GM12891 (cell line): ENCODE measurements at regions not wholly inside any gene's neighbourhood (a gene's known extent, or its start where the extent isn't known, plus 50 kb on each side); places are given as distances from the start of the nearest gene placed in this dataset.

Source experiments
- DNase-seq: peaks from one replicate; pipeline ENCODE4 v3.0.0; 2011; ENCODE audit warnings: low spot score; ENCODE audit not compliant: insufficient read length
- FAIRE-seq: peaks from 2 replicates; lab custom pipeline; 2011; peaks lifted over from hg19 to GRCh38; lab: Jason Lieb, UNC
- PAX5 ChIP-seq: IDR thresholded peaks from 2 replicates; pipeline ENCODE4 v1.6.1; 2011; ENCODE audit warnings: low read length, moderate library complexity, mild to moderate bottlenecking; ENCODE audit not compliant: insufficient read depth, severe bottlenecking
- POLR2A ChIP-seq: IDR thresholded peaks from 2 replicates; pipeline ENCODE4 v1.6.1; 2011; ENCODE audit warnings: low read depth, low read length, control low read depth
- POLR2AphosphoS5 ChIP-seq: IDR thresholded peaks from 2 replicates; pipeline ENCODE4 v1.6.1; 2011; ENCODE audit warnings: low read depth, low read length, control low read depth
- POU2F2 ChIP-seq: IDR thresholded peaks from 2 replicates; pipeline ENCODE4 v1.6.1; 2011; ENCODE audit warnings: low read depth, mild to moderate bottlenecking, control low read depth, low read length, moderate library complexity
- SPI1 ChIP-seq: IDR thresholded peaks from 2 replicates; pipeline ENCODE4 v1.6.1; 2011; ENCODE audit warnings: low read depth, low read length, control low read depth
- TAF1 ChIP-seq: IDR thresholded peaks from 2 replicates; pipeline ENCODE4 v1.6.1; 2011; ENCODE audit warnings: low read depth, low read length, control low read depth

DNA sequence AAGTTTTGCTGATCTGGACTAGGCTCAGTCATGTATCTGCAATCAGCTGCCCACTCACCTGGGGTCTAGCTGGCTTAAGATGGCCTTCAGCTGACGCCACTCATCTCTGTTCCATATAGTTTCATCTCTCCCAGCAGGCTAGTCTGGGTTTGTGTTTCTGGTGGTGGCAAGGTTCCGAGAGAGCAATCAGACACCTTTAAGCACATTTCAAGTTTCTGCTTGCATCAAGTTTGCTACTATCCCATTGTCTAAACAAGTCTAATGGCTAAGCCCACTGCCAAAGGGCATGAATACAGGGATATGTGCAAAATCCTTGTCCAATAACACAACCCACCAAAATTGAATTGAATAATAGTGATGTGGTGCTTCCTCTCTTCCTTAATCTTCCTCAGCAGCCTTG, 251.7 kb downstream of the PIK3R1 start:
- TF ChIP-seq POLR2A = no peak
- TF ChIP-seq TAF1 = no peak
- TF ChIP-seq SPI1 = no peak
- TF ChIP-seq POU2F2 = no peak
- no peak for TF ChIP-seq POLR2AphosphoS5
- TF ChIP-seq PAX5 = no peak
- FAIRE-seq (no peak), DNase-seq (no peak)

DNA sequence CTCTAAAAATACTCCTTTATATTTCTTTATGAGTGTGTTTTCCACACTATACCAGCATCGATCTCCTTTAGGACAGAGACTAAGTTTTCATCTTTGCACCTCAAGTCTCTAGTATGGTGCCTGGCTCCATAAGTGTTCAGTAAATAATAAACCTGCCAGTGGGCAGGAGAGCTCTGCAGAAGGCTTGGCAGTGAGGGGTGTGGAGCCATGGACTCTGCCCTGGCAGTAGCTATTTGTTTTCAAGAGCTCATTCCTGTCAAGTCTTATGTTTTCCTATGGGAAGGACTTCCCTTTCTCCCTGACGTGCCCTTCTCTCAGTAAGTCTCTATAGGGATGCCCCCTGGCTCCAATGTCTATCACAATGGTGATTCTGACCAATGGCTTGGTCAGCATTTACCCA, 252.2 kb downstream of the PIK3R1 start:
- DNase-seq (no peak), FAIRE-seq (no peak)
- TF ChIP-seq POLR2AphosphoS5 = no peak
- no peak for TF ChIP-seq POU2F2
- no peak for TF ChIP-seq TAF1
- TF ChIP-seq SPI1 = no peak
- TF ChIP-seq PAX5 = no peak

DNA sequence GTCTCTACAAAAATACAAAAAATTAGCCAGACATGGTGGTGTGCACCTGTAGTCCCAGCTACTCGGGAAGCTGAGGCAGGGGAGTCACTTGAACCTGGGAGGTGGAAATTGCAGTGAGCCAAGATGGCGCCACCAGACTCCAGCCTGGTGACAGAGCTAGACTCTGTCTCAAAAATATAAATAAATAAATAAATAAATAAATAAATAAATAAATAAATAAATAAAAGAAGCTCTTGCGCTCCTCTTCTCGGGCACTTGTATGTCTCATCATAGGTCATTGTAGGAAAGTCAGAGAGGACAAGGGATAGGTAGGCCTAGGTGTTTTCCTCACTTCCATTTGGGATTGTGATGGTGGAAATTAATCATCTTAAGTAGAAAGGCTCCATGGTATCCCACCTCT, 252.8 kb downstream of the PIK3R1 start:
- FAIRE-seq = no peak
- TF ChIP-seq SPI1 = no peak
- TF ChIP-seq PAX5 = no peak
- TF ChIP-seq POLR2A = no peak
- TF ChIP-seq POLR2AphosphoS5 = no peak
- TF ChIP-seq TAF1 = no peak
- TF ChIP-seq POU2F2 = no peak
- DNase-seq = no peak

DNA sequence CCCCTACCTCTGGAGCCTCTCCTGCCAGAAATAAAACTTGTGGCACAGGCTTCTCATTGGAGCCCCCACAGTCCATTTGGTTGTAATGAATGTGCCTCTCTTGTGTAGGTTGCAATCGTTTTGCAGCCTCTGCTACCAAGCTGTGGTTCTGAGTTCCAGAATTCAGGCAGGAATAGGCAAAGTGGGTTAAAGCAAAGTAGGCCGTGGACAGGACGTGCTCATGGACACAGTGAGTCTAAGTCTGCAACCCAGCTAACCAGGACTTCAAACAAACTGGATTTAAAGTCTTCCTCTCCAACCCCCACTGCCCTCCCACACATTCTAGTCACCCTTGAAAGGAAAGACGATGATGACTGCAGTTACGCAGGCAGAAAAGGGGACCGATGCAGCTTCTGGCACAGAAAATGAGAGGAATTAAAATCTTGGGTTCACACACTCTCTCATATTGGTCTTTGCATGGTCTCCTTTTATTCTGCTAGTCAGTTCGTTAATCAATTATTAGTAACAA, 260.0 kb downstream of the PIK3R1 start:
- no peak for DNase-seq
- no peak for FAIRE-seq
- TF ChIP-seq PAX5 (no peak), POLR2AphosphoS5 (no peak), SPI1 (no peak), TAF1 (no peak), POLR2A (no peak), POU2F2 (no peak)

GRCh38 chr5:68476854-68477253, 261.3 kb downstream of the PIK3R1 start:
- FAIRE-seq (no peak), DNase-seq (no peak)
- no peak for TF ChIP-seq PAX5
- TF ChIP-seq POLR2A = no peak
- TF ChIP-seq POLR2AphosphoS5 = no peak
- no peak for TF ChIP-seq SPI1
- TF ChIP-seq TAF1 = no peak

- no peak for DNase-seq
- no peak for TF ChIP-seq SPI1
- TF ChIP-seq PAX5 = no peak
- no peak for TF ChIP-seq POLR2A
- TF ChIP-seq POLR2AphosphoS5 = no peak
- TF ChIP-seq TAF1 = no peak
- no peak for TF ChIP-seq POU2F2
Observed at GRCh38 chr5:68478301-68479095, 262.9 kb downstream of the PIK3R1 start.

DNA sequence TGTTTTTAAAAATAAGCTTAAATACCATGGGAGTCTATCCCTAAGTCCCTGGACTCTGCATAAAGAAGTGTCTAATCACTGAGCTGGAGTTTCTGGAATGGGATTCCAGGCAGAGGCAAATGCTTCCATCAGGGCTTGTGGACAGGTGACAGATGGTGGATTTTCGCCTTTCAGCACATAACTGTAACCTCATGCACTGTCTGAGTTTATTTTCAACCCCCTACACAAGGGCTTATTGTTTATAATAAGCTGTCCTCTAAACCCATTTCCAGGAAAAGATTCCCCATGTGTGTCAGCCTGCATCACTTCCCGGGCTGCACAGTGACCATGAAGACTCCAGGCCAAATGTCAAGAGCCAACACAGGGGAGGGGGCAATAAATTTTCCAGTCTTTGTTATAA, 264.0 kb downstream of the PIK3R1 start:
- no peak for TF ChIP-seq PAX5
- no peak for TF ChIP-seq SPI1
- TF ChIP-seq POLR2A = no peak
- no peak for TF ChIP-seq POU2F2
- no peak for TF ChIP-seq POLR2AphosphoS5
- no peak for TF ChIP-seq TAF1
- no peak for DNase-seq
- no peak for FAIRE-seq

More at GRCh38 chr5:68478301-68479095, 262.9 kb downstream of the PIK3R1 start:
- FAIRE-seq = no peak

GRCh38 chr5:68480335-68480940, 264.9 kb downstream of the PIK3R1 start:
- no peak for TF ChIP-seq SPI1
- TF ChIP-seq POLR2AphosphoS5 = no peak
- no peak for TF ChIP-seq PAX5
- TF ChIP-seq POLR2A = no peak
- no peak for TF ChIP-seq POU2F2
- TF ChIP-seq TAF1 = no peak
- DNase-seq (no peak), FAIRE-seq (no peak)

DNA sequence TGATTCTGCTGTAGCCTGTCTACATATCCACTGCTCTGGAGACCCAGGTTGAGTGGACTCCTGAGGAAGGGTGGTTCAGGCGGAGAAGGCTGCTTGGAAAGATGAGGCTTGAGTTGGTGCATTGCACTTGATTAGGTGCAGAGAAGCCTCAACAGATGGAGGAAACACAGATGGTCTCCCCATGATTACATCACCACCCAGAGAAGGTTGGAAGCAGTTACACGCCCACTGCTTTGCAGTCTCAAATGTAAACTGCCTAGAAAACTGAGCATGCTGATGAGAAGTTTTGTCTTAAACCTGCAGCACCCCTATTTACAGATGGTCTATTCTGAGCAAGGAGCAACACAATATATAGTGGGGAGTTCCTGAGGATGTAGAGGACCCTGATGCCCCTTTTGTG, 266.6 kb downstream of the PIK3R1 start:
- no peak for TF ChIP-seq POU2F2
- no peak for TF ChIP-seq TAF1
- no peak for TF ChIP-seq POLR2A
- TF ChIP-seq POLR2AphosphoS5 = no peak
- no peak for TF ChIP-seq PAX5
- no peak for TF ChIP-seq SPI1
- DNase-seq (no peak), FAIRE-seq (no peak)
